HG02840 (cell line): ENCODE measurements at regions not wholly inside any gene's neighbourhood (a gene's known extent, or its start where the extent isn't known, plus 50 kb on each side); places are given as distances from the start of the nearest gene placed in this dataset.

ENCODE experiments used
- ATAC-seq: cut with Tn5 transposase; IDR thresholded peaks from one replicate; pipeline ENCODE4 v1.9.1; 2021; ENCODE audit warnings: mild to moderate bottlenecking, moderate library complexity, moderate number of reproducible peaks; ENCODE audit not compliant: unreplicated experiment, low FRiP score

GRCh38 chr5:87966213-87966612 lies 302.4 kb downstream of the TMEM161B start:
- no peak for ATAC-seq

- ATAC-seq = no peak
Measured at GRCh38 chr5:87954121-87954520, 314.5 kb downstream of the TMEM161B start.

- ATAC-seq = no peak
Measured at GRCh38 chr5:87951661-87952060, 317.0 kb downstream of the TMEM161B start.

GRCh38 chr5:87949676-87950631 lies 318.7 kb downstream of the TMEM161B start:
- no peak for ATAC-seq

- no peak for ATAC-seq
Measured at GRCh38 chr5:87948486-87948885, 320.2 kb downstream of the TMEM161B start.

- ATAC-seq = no peak
Measured at GRCh38 chr5:87946271-87946670, 322.4 kb downstream of the TMEM161B start.

GRCh38 chr5:87945286-87945650 lies 323.4 kb downstream of the TMEM161B start:
- no peak for ATAC-seq

GRCh38 chr5:87944553-87945285 lies 323.9 kb downstream of the TMEM161B start:
- ATAC-seq = no peak

- ATAC-seq = no peak
Measured at GRCh38 chr5:87940775-87941174, 327.9 kb downstream of the TMEM161B start.

- no peak for ATAC-seq
Measured at GRCh38 chr5:87936667-87937066, 332.0 kb downstream of the TMEM161B start.

GRCh38 chr5:87924436-87924835 lies 344.2 kb downstream of the TMEM161B start:
- ATAC-seq = no peak

GRCh38 chr5:87916320-87916719 lies 352.3 kb downstream of the TMEM161B start:
- ATAC-seq = no peak

- no peak for ATAC-seq
Measured at GRCh38 chr5:87912419-87912818, 356.2 kb downstream of the TMEM161B start.

- ATAC-seq = no peak
Measured at GRCh38 chr5:87909382-87909781, 359.3 kb downstream of the TMEM161B start.

GRCh38 chr5:87906962-87907361 lies 361.7 kb downstream of the TMEM161B start:
- no peak for ATAC-seq

- ATAC-seq = no peak
Measured at GRCh38 chr5:87900419-87900818, 368.2 kb downstream of the TMEM161B start.

GRCh38 chr5:87899721-87900131 lies 368.9 kb downstream of the TMEM161B start:
- ATAC-seq = no peak

GRCh38 chr5:87899208-87899661 lies 369.4 kb downstream of the TMEM161B start:
- no peak for ATAC-seq

GRCh38 chr5:87898574-87898973 lies 370.1 kb downstream of the TMEM161B start:
- ATAC-seq = no peak

- ATAC-seq = no peak
Measured at GRCh38 chr5:87888139-87888538, 380.5 kb downstream of the TMEM161B start.

- no peak for ATAC-seq
Measured at GRCh38 chr5:87887247-87887646, 381.4 kb downstream of the TMEM161B start.
